Activated T-cell treated with anti-CD3 and anti-CD28 coated beads for 48 hours (primary cell): ENCODE measurements at regions not wholly inside any gene's neighbourhood (a gene's known extent, or its start where the extent isn't known, plus 50 kb on each side); places are given as distances from the start of the nearest gene placed in this dataset.
"Not testable (repeated sequence)": the region's sequence is repeated elsewhere in the genome, so short reads cannot be mapped to it uniquely, and the experiment has no call there.

Experiments
- DNase-seq: peaks from one replicate; pipeline ENCODE4 v3.0.0-alpha.2; 2020; ENCODE audit warnings: low read depth

DNA sequence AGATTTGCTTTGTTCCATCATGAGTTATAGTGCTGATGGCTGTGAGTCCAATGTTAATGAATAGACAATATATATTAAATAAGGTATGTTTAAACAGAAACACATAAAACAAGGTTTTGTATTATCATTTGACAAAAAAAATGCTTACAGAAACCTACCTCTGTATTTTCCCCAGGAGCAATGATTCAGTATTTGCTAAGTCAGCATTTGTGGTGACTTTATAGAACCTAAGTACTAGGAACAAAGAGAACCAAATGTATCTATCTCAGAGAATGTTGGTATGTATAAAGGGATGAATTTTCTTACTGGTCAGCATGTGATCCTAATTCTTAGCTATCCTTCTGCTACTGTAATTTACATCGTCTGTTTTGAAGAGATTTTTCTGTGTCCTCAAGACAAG lies 421.5 kb upstream of the SEL1L start:
- no peak for DNase-seq

GRCh38 chr14:81960781-81961180 lies 427.1 kb upstream of the SEL1L start:
- no peak for DNase-seq

DNA sequence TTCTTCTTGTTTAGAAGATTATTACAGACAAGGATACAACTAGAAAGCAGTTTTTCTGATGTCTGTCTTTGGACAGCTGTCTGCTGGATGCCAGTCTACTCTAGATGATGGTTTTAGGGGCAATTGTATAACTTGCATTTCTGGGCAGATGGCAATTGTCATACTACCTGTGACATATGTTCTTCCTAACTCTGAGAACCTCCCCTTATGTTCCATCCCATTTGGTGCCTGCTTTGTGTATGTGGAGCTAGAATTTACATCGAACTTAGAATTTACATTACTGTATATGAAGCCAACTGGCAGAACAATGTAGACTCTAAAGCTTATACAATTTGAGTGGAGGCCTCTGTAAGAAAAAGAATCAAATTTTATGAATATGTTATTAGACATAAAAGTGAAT lies 430.2 kb upstream of the SEL1L start:
- no peak for DNase-seq

DNA sequence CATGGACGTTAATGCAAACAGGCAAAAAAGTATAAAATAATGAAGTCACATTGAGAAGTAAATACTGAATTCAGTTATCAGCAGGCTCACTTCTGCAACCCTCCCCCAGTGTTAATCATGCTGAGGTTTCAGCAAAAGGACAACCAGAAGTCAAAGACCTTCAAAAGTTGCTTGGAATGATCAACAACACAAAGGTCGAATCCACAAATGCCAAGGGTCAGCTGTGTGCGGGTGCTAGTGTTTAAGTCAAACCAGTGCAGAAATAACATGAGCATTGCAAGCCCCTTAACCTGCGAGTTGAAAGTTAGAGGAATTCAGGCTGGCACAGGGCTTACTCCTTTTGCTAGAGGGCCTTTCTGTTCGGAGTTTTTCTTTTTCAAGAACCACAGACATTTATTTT lies 436.7 kb upstream of the SEL1L start:
- DNase-seq: no peak

- no peak for DNase-seq
Measured at GRCh38 chr14:81971911-81972310, 438.3 kb upstream of the SEL1L start.

DNA sequence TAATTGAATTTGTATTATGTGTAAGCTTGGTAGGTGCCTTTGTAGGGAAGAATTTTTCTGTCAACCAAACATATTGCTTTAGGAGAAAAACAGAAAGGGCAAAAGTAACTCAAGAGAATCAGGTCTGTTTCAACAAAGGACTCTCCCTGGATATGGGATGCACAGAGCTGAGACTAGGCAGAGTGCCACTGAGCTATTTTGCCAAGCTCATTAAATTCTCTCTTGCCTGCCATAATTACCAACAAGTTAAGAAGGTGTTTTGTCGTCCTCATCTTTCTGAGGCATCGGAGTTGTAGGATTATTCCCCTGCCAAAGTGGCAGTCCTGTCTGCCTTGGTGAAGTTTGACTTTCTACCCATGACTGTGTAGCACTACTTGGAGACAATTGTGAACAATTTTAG lies 438.9 kb upstream of the SEL1L start:
- DNase-seq: no peak

DNA sequence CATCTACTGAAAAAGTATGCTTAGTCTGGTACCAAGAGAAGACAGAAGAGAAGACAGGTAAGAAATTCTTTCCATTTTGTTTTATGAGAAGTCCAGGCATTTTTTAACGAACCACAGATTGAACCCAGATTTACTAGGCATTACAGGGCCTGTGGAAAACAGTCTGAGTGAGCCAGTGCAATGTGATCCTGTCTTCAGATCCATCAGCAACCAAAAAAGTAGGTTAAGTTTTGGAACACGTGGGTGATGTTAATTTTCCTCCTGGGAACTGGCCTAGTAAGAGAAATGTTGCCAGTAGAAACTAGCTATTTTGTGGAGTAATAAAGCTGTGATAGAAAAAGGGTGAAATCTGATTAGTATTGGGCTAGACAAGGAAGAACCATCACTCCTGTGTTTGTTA lies 440.9 kb upstream of the SEL1L start:
- DNase-seq: no peak

GRCh38 chr14:81980601-81981306 lies 447.1 kb upstream of the SEL1L start:
- no peak for DNase-seq

GRCh38 chr14:81981307-81981675 lies 447.6 kb upstream of the SEL1L start:
- DNase-seq: no peak

DNA sequence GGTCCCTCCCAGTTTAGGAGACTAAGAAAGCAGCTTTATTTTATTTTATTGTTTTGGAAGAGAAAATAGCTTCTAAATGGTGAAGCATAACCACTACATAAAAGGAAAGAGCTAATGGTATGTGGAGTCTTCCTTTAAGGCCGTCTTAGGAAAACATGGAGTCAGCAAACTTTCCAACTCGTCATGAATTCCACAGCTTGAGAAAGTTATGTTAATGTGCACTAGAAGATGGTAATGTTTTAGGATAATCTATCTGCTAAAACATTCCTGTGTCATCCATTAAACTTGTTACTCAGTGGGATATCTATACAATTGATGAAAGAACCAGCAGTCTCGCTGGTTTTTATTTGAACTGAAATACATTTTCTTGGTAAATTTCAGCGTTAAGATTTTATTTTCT lies 448.4 kb upstream of the SEL1L start:
- DNase-seq: no peak

DNA sequence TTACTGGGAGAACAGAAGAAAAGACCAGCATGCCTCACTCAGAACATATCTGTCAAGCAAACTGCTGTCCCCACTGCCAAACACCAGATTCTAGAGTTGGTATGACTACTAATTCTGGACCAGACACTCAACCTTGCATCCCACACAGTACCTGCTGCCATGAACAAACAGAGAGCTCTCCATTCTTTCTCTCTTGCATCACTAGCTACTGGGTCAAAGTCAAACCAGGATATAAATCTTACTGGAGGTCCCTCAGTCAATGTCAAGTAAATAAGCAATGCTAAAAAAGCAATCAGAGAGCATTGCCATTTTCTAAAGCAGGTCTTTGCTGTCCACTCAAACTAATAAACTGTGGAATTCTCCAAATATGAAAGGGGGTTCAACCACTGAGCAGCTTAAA lies 452.4 kb upstream of the SEL1L start:
- no peak for DNase-seq

GRCh38 chr14:81989211-81989610 lies 455.6 kb upstream of the SEL1L start:
- no peak for DNase-seq

DNA sequence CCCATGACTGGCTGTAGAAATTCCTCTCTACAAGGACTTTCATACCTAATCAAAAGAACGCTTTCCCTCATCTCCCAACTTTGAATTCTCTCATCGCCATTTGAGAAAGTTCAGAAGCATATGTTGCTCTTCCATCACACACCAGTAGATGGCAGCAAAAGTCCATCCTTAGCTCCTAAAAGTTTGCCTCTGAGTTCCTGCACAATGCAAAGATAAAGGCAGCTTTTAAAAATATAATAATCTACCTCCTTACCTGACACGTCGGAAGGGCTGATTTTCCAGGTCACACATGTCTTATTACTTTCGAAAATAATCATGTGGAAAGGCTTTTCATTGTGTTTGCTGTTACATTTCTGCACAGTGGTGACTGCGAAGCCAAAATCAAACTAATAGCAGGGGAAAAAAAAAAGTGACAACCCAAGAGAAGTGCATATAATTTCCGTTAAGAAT lies 456.7 kb upstream of the SEL1L start:
- peak; percentile 10 for DNase-seq

GRCh38 chr14:81991998-81992397 lies 458.3 kb upstream of the SEL1L start:
- DNase-seq: no peak

GRCh38 chr14:81993432-81993831 lies 459.8 kb upstream of the SEL1L start:
- no peak for DNase-seq

DNA sequence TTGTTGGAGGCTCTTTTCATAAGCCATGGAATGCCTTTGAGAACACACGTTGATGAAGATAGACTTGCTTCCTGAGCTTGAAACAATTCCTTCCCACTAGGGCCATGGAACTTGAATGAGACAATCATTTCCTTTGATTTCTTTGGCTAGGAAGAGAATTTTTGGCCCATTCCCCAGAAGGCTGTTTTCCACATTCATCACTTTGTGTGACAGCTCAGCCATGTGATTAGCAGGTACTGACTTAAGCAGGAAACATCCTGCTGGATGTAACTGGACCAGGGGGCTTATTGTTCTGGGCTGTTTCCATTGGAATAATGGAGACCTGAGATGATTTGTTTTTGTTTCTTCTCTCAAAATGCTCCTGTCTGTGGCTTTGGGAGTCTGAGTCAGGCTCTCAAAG lies 469.8 kb upstream of the SEL1L start:
- DNase-seq: no peak

DNA sequence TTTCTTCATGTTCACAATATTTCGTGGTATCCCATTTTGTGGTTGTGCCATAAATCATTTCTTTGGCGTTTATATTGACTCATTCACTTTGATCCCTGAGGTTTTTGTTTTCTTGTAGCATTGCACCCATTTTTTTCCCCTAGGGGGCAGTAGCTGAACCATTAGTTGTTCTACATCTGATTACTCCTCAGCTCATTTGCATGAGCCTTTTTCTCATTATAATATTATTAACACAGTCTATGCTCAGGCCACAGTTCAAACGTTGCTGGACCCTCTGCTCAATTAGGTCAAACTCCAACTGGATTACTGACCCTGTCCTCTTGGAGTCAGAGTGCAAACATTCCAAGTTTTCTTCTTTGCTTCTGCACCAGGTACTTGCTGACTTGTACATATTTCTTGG lies 475.4 kb upstream of the SEL1L start:
- DNase-seq: no peak

- no peak for DNase-seq
Measured at GRCh38 chr14:82009993-82010392, 476.3 kb upstream of the SEL1L start.

DNA sequence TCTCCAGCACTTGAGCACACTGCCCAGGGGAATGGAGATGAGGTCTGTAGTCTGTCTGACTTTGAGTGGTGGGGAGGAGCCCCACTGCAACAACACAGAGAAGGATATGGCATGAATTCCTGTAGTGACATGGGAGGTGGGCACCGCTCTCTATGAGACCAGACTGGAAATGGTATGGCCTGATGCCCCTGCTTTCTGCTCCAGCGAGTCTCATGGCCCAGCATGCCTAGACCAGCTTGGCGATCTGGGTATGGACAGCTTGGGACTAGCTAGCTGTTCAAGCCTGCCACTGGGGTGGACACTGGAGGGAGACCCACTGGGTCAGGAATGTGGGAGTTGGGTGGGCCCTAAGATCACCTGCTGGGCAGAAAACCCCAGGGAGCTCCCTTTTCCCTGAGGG lies 477.8 kb upstream of the SEL1L start:
- DNase-seq: no peak

DNA sequence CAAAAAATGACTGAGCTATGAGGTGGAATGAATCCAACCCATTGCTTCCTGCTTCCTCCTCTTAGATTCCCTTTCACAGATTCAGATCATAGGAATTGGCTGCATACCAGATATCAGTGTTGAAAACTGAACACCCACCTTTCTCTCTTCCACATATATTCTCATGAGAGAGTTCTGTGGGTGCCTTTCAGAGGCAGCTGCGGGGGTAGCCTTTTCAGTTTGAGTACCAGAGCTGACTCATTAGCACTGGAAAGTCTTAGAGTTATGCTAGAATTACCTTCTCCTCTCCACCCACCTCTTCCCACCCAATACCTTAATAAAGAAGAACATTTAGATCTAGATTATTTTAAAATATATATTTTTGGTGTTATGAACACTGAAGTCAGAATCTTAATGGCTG lies 495.4 kb upstream of the SEL1L start:
- DNase-seq: no peak

DNA sequence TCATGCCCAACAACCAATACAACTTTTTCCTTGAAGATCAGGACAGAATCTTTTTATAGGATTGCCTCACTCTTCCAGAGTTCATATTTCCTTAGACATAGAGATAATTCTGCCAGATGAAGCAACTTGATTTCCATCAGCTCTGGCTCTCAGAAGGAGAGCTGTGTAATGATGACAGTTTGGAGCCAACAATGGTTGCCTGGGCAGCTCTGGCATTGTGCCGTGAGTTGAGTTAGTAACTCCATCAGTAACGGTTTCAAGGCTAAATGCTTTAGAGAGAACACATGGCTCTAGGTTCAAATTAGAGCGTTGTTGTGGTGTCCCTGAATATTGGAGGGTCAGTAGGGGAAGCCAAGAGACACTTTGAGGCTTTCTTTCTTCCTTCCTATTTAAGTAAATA lies 501.7 kb upstream of the SEL1L start:
- no peak for DNase-seq

DNA sequence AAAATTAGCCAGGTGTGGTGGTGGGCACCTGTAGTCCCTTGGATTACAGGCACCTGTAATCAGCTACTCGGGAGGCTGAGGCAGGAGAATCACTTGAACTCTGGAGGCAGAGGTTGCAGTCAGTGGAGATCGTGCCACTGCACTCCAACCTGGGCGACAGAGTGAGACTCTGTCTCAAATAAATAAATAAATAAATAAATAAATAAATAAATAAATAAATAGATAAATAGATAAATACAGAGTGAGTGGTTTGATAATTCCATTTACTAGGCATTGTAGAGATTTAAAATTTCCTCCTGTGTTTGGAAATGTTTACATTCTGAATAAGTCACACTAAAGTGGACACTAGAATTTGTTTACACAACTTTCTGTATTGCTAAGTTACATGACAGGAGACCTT lies 504.4 kb upstream of the SEL1L start:
- not testable (repeated sequence) for DNase-seq

GRCh38 chr14:82045339-82045738 lies 511.7 kb upstream of the SEL1L start:
- no peak for DNase-seq

- no peak for DNase-seq
Measured at GRCh38 chr14:82046512-82047226, 513.0 kb upstream of the SEL1L start.
